Endothelial cell of hepatic sinusoid (primary cell): ENCODE measurements at regions not wholly inside any gene's neighbourhood (a gene's known extent, or its start where the extent isn't known, plus 50 kb on each side); places are given as distances from the start of the nearest gene placed in this dataset.
"Not testable (repeated sequence)": the region's sequence is repeated elsewhere in the genome, so short reads cannot be mapped to it uniquely, and the experiment has no call there.

ENCODE experiments used
- in situ Hi-C: cut with HindIII; loops from 2 replicates; pipeline ENCODE4 v1.10.0; 2017; ENCODE audit warnings: low sequenced_read_pairs

DNA sequence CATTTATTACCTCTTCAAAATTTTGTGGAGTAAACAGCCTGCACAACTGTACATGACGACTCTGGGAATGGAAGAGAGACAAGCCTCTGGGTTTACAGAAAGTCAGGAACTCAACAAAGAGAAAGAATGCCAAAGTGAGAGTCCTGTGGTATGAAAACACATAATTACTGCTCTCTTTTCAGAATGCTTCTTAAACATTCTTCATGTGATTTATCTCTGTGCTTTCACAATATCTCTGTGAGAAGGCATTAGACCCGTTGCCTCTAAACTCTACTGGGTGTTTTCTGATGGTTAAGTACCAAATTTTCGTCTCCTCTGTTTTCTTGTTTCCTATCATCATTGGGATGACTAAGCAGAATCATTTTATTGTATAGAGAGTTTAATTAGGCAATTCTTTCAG is 966.6 kb upstream of the SLIT2 start:
- in situ Hi-C loops, result no loop called here

- in situ Hi-C loops, result no loop called here
Observed at GRCh38 chr4:19278665-19279064, 973.0 kb upstream of the SLIT2 start.

GRCh38 chr4:19266566-19266965 is 985.1 kb upstream of the SLIT2 start:
- in situ Hi-C loops, result no loop called here

- in situ Hi-C loops, result no loop called here
Observed at GRCh38 chr4:19262467-19262866, 989.2 kb upstream of the SLIT2 start.

DNA sequence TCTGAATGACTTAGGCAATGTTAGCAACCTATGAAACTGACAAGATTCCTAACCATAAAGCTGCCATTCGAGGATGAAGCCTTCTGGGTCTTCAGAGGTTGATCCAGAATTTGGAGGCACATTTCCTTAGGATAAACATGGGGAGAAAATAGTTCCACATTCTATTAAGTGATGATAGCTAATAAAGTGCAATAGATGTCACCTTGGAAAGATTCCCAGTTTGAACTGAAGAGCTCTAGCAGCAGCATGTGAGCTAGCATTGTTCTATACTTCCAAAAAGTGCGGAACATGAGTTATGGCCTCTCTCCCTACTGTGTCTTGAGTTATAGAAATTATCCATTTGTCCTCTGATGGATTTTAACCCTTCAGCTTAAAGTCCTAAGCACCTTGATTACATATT is 991.4 kb upstream of the SLIT2 start:
- in situ Hi-C loops, result no loop called here

DNA sequence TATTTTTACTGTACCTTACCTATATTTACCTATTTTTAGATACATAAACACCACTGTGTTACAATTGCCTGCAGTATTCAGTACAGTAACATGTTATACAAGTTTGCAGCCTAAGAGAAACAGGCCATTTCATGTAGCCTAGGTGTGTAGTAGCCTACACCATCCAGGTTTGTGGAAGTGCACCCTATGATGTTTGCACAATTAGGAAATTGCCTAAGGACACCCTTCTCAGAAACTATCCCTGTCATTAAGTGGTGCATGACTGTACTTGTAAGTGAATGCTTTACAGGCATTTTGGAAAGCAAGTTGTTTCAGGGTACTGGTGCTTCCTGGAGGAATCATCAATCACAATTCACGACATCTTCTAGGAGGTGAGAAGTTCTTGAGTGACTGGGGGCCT is 991.8 kb upstream of the SLIT2 start:
- in situ Hi-C loops, result no loop called here

DNA sequence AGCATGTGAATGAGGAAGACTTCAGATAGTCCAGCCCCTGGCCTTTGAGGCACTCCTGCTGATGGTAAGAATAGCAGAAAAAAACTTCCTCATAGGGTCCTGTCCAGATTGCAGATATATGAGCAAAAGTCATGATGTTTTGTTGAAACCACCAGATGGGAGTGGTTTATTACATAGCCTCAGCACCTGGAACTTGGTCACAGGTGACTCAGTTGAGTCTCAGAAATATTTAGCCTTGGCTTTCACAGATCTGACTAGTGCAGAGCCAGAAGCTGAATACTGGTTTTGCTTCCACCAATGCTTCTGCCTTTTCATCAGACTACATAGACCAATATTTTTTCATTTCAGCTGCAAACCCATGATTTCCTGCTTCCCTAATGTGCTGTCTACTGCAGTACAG is 994.9 kb upstream of the SLIT2 start:
- in situ Hi-C loops, result no loop called here

GRCh38 chr4:19254486-19254885 is 997.2 kb upstream of the SLIT2 start:
- in situ Hi-C loops, result no loop called here

- in situ Hi-C loops, result no loop called here
Observed at GRCh38 chr4:19248023-19248422, 1003.7 kb upstream of the SLIT2 start.

DNA sequence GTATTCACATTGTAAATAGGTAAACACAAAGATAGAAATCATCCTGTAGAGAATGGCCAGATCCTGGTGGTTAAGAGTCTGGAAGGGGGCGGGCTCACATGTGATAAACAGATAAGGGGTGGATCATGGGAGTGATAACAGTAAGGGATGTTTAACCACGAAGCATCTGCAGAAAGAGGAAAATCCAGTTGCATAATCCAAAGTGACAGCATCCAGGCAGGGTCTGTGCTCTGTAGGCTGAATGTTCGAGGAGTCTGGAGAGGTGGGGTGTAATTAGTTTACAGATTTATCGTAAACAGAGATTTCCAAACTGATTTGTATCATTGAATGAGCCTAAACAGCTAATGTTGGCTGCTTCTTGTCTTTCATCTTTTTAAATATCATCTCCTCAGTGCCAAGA is 1009.8 kb upstream of the SLIT2 start:
- in situ Hi-C loops, result no loop called here

DNA sequence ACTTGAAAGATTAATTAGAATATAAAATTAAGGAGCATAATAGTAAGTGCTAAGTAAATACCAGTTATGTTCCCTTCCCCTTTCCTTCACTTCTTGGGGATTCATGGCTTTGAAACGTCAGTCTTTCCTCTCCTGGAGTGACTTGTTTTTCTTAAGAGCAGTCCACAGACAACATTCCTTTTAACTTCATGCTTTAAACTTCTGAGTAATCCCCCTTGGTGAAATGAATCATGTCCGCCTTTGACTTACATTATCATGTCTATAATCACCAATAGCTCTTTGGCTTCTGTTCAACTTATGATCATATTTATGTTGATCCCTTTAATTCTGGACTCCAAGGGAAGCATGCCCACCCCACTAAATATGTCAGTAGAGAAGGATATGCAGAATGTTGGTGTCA is 1012.1 kb upstream of the SLIT2 start:
- in situ Hi-C loops, result no loop called here

- in situ Hi-C loops, result no loop called here
Observed at GRCh38 chr4:19236473-19236872, 1015.2 kb upstream of the SLIT2 start.

DNA sequence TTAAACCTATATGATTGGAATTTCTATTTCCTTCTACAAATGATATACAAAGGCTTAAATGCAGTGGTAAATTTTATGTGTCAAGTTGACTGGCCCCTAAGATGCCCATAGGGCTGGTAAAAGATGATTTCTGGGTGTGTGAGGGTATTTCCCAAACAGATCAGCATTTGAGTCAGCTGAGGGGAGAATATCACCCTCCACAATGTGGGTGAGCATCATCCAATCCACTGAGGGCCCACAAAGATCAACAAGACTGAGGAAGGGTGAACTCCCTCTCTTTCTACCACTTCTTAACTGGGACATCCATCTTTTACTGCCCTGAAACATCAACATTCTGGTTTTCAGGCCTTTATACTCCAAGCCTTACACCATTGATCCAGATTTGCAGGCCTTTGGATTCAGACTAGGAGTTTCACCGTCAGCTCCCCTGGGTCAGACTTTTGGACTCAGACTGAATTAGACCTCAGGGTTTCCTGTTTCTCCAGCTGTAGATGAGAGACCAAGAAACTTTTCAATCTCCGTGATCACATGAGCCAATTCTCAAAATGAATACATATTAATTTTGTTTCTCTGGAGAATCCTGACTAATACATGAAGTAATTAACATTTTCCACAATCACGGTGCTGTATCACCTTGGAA is 1020.7 kb upstream of the SLIT2 start:
- in situ Hi-C loops, result loop anchor here (5.0 kb wide), 1 partner anchor 61 kb away; no protein-coding TSS in a partner anchor

DNA sequence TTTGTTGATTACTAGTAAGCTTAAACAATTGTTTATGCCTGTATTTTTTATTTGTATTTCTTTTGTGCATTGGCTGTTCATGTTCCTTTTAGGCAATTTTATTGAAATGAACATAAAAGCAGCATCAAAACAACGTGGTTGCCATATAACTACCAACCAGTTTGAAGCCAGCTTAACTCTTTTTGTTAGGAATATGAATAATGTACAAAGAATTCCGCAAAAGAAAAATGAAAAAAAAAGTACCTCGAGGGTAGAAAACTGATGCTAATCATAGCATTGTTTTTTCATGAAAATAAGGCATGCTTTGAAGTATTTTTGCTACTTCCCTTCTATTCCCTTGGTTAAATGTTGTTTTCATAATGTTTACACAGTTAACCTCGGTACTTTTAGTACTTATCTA is 1024.0 kb upstream of the SLIT2 start:
- in situ Hi-C loops, result no loop called here

GRCh38 chr4:19224820-19225219 is 1026.9 kb upstream of the SLIT2 start:
- in situ Hi-C loops, result no loop called here

DNA sequence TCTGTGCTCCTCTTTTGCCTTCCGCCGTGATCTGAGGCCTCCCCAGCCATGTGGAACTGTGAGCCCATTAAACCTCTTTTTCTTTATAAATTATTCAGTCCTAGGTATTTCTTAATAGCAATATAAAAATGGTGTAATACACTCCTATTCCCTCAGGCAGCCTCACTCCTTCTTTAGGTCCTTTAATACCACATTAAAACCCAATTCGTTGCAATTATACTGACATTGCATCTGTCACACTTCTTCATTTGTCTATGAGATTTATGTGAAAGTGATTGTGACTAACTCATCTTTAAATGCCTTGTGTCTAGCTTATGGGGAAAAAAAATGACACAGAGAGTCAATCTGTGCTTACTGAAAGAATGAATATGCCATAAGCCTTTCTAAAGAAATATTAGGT is 1035.2 kb upstream of the SLIT2 start:
- in situ Hi-C loops, result no loop called here

DNA sequence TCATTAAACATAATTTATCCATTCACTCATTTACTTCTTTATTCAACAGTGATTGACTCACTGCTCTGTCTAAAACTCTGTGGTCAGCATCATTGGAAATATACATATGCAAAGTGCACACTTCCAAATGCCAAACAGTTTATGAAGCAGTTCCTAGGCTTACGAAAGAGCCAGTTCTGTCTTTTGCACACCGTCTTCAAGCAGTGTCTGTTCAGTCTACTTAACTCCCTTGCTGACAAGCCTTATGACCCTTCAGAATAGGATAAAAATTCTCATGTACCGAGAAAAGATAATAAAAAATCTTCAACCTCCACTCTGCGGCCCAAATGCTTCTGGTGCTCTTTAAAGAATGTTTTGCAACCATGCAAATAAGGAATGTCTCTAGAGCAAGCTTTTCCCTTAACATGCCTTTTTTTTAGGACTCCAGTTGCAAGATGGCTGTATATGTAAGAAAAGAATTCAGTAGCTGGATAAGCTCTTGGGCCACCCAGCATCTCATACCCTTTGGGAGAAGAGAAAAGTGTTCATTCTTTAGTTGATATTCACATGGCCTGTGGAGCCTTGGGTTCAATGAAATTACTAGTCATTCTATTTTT is 1037.0 kb upstream of the SLIT2 start:
- in situ Hi-C loops, result no loop called here

DNA sequence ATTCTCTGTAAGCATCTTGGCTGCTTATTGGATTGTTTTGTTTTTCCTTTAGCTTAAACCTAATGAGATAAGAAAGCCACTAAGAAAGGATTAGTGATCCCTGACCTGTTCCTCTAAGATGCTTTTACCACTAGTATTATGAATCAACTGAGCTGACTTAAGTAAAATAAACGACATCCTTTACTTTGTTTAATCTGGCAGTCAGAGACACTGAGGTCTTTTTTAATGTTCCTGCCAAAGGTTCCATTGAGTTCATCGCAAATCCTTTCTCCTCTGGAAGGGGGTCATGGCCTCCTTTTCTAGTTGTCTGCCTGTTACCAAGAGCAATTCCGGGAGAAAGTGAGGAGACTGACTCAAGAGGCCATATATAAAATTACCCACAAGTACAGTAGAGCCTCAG is 1038.3 kb upstream of the SLIT2 start:
- in situ Hi-C loops, result no loop called here

GRCh38 chr4:19205853-19206252 is 1045.9 kb upstream of the SLIT2 start:
- in situ Hi-C loops, result no loop called here

DNA sequence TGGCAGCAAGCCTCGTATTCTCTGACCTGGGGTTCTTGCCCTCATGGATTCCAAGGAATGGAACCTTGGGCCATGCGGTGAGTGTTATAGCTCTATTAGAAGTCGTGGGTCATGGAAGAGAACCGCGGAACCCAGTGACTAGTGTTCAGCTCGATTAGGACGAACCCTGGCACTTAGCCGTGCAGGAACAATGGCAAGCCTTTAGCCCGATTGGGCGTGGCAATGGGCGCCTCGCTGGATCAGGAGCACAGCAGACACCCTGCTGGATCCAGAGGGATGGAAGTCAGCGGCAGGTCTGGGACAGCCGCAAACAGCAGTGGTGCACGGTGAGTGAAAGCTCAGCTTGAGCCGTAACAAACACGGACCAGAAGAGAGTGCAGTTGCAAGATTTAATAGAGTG is 1053.9 kb upstream of the SLIT2 start:
- in situ Hi-C loops, result not testable (repeated sequence)

DNA sequence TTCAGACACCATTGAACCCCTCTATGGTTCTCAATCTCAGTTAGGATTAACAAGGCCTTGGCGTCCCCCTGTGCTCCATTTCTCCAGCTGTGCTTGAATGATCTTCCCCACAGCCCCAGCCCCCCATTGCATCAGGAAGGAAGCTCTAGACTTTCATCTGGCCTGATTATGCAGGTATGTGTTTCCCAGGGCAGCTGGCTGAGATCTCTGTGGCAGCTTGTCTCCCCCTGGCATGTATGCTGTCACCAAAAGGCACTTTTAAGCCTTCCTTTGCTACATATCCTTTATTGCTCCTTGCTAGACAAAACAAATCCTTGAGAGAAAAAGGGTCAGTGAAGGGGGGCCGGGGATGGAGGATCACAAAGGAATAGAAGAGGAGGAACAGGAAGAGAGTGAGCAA is 1056.0 kb upstream of the SLIT2 start:
- in situ Hi-C loops, result no loop called here

DNA sequence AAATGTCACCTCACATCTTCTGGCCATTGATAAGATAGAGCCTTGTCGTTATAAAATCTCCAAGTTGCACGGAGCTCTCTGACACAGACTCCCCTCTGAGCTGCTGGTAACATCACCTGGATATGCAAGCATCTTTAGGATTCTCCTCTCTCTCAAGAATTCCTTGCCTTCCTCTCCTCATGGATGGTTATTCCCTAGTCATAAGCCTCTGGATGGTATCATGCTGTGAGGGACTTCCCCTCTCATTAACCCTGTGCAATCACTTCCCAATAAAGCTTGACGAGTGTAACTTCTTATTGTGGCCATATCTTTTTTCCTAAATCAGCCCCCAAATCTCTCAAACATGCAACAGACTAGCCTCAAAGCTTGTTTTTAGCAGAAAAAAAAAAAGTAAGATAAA is 1057.0 kb upstream of the SLIT2 start:
- in situ Hi-C loops, result no loop called here
